ENCODE measurements at regions not wholly inside any gene's neighbourhood (a gene's known extent, or its start where the extent isn't known, plus 50 kb on each side); places are given as distances from the start of the nearest gene placed in this dataset.
A peak's percentile ranks its signal among the peaks of the same experiment; 100 is the strongest.
"Not testable (repeated sequence)": the region's sequence is repeated elsewhere in the genome, so short reads cannot be mapped to it uniquely, and the experiment has no call there.

DNA sequence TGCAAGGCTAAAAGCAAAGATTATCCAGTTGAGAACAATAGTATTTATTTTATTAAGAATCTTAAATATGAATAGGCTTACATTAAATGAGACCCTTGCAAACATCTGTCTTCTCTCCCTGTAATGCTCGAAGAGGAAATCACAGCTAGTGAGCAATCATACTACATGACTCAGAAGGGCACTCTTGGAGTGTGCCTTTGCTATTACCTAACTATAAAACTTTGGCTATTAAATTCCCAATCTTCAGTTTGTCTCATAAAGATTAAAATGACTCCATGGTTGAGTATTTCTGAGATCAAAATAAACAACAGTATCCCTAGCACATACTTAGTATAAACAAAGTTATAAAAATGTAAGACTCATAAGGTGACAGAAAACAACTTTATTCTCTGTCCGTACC is 296.9 kb downstream of the KCNJ3 start:
- no peaks in the 10 kb centered on the region for H3K4me1 ChIP-seq (ENCODE audit: control insufficient read depth, insufficient read depth, low read length)
- no peak for DNase-seq
- 80% methylated on average over 1 of the region's 2 CpGs for WGBS (ENCODE audit: insufficient coverage, low lambda C conversion rate)
- no peaks in the 10 kb centered on the region for H3K36me3 ChIP-seq (ENCODE audit: control insufficient read depth, insufficient read depth, low read length)
- no peak overlapping the region for H3K27ac ChIP-seq (ENCODE audit: low read length)
- no peaks in the 10 kb centered on the region for H3K9me3 ChIP-seq (ENCODE audit: control insufficient read depth, low read depth, low read length)
- H3K4me3 ChIP-seq (ENCODE audit: low read length) = no peak overlapping the region
- H3K27me3 ChIP-seq (ENCODE audit: control insufficient read depth, insufficient read depth, low read length) = no peaks in the 10 kb centered on the region

DNA sequence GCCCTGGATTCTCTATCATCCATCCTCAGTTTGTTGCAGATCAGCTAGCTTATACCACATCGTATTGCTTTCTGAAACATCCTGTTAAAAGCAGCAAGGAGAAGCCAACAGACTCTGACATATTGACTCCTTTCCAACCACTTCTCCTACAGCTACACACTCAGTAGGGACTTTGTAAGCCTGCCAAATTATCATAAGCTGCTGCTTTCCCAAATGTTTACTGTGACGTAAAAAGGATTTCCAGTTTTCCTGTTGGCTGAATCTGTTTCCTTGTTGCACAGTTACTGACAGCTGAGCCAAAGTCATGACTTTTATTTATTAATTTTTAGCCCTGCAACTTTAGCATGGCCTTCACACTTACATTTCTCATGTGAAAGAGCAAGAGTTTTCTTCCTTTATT is 294.3 kb downstream of the KCNJ3 start:
- 60% methylated on average over 1 of the region's 2 CpGs for WGBS (ENCODE audit: insufficient coverage, low lambda C conversion rate)
- Histone ChIP-seq H3K9me3 (ENCODE audit: control insufficient read depth, low read depth, low read length) (no peaks in the 10 kb centered on the region), H3K4me3 (ENCODE audit: low read length) (no peak overlapping the region), H3K4me1 (ENCODE audit: control insufficient read depth, insufficient read depth, low read length) (no peaks in the 10 kb centered on the region), H3K27ac (ENCODE audit: low read length) (no peak overlapping the region), H3K27me3 (ENCODE audit: control insufficient read depth, insufficient read depth, low read length) (no peaks in the 10 kb centered on the region), H3K36me3 (ENCODE audit: control insufficient read depth, insufficient read depth, low read length) (no peaks in the 10 kb centered on the region)
- DNase-seq = peak; percentile 1 to 31

DNA sequence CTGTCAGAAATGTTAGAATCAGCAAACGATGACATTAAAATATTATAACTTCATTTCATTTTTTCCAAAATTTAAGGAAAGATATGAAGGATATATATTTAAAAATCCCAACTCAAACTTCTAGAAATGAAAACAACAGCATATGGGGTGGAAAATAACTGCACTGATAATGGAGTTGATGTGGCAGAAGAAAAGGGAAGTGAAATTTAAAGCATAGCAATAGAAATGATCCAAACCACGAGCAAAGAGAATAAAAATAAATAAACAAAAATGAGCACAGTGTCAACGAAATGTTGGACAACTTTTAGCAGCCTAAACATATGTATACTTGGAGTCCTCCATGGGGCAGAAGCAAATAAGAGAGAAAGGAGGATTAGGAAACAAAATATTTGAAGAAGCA is 280.2 kb downstream of the KCNJ3 start:
- no peak overlapping the region for H3K4me3 ChIP-seq (ENCODE audit: low read length)
- no peaks in the 10 kb centered on the region for H3K4me1 ChIP-seq (ENCODE audit: control insufficient read depth, insufficient read depth, low read length)
- no peaks in the 10 kb centered on the region for H3K36me3 ChIP-seq (ENCODE audit: control insufficient read depth, insufficient read depth, low read length)
- H3K27me3 ChIP-seq (ENCODE audit: control insufficient read depth, insufficient read depth, low read length) = no peaks in the 10 kb centered on the region
- WGBS (ENCODE audit: insufficient coverage, low lambda C conversion rate) = 88% methylated on average over 3 of the region's 3 CpGs
- H3K9me3 ChIP-seq (ENCODE audit: control insufficient read depth, low read depth, low read length) = no peaks in the 10 kb centered on the region
- DNase-seq = no peak
- no peak overlapping the region for H3K27ac ChIP-seq (ENCODE audit: low read length)

DNA sequence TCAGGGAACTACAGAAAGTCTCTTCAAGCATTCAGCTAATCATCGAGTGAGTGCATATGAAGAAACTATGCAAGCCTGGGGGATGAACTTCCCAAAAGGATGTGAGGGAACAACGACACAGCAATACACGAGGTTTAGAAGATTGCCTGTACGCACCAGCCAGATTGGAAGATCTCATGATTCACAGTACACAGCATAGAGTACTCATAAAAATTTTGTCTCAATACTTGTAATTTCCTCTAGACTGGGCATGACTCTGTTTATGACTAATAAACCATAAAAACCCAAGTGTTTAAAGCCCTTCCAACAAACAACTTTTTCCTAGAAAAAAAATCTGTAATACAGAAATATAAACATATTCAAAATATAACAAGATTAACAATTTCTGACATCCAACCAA is 279.7 kb downstream of the KCNJ3 start:
- 100% methylated on average over 1 of the region's 4 CpGs for WGBS (ENCODE audit: insufficient coverage, low lambda C conversion rate)
- H3K9me3 ChIP-seq (ENCODE audit: control insufficient read depth, low read depth, low read length) = no peaks in the 10 kb centered on the region

DNA sequence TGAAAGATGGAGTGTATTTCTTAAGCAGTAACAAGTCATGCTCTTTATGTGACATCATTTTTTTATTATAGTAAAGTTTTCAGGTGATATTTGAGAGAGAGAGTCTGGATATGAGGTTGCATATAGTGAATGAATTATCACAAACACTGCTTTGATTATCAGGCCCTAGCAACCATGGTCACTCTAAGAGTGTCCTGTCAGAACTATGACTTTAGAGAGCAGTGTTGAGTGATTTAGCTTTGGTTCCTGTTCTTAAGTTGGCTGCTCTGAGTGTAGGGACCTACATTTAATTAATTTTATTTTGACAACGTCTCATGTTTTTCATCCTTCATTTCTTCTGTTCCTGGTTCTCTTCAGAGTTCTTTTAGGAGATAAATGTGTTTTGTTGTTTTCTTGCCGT is 275.5 kb downstream of the KCNJ3 start:
- no peak overlapping the region for H3K27ac ChIP-seq (ENCODE audit: low read length)
- WGBS (ENCODE audit: insufficient coverage, low lambda C conversion rate) = 76% methylated on average over 2 of the region's 2 CpGs
- DNase-seq = no peak

More for the DNA sequence above, 279.7 kb downstream of the KCNJ3 start:
- H3K4me3 ChIP-seq (ENCODE audit: low read length) = no peak overlapping the region
- H3K27ac ChIP-seq (ENCODE audit: low read length) = no peak overlapping the region
- no peak for DNase-seq
- H3K4me1 ChIP-seq (ENCODE audit: control insufficient read depth, insufficient read depth, low read length) = no peaks in the 10 kb centered on the region
- no peaks in the 10 kb centered on the region for H3K27me3 ChIP-seq (ENCODE audit: control insufficient read depth, insufficient read depth, low read length)
- no peaks in the 10 kb centered on the region for H3K36me3 ChIP-seq (ENCODE audit: control insufficient read depth, insufficient read depth, low read length)

DNA sequence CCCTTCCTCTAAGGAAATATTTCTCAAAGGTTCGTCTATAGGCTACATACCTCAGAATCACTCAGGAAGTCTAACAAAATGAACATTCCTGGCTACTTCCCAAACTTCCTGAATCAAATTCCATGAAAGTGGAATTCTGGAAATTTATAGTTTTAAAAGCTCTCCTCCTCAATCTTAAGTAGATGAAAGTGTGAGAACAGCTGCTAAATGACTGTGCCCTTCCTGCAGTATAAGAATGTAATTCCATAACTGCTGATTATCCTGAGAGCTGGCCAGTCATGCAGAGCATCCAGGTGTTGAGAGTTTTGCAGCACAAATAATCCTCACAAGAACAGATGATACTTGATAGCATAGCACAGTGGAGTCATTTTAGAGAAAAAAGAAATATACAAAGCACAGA is 265.0 kb downstream of the KCNJ3 start:
- no peak for DNase-seq
- no peaks in the 10 kb centered on the region for H3K4me1 ChIP-seq (ENCODE audit: control insufficient read depth, insufficient read depth, low read length)
- WGBS (ENCODE audit: insufficient coverage, low lambda C conversion rate) = no CpG with 5 or more reads among the region's 1 CpG

More for the DNA sequence above, 275.5 kb downstream of the KCNJ3 start:
- Histone ChIP-seq H3K36me3 (ENCODE audit: control insufficient read depth, insufficient read depth, low read length) (no peaks in the 10 kb centered on the region), H3K4me1 (ENCODE audit: control insufficient read depth, insufficient read depth, low read length) (no peaks in the 10 kb centered on the region), H3K4me3 (ENCODE audit: low read length) (no peak overlapping the region), H3K27me3 (ENCODE audit: control insufficient read depth, insufficient read depth, low read length) (no peaks in the 10 kb centered on the region), H3K9me3 (ENCODE audit: control insufficient read depth, low read depth, low read length) (no peaks in the 10 kb centered on the region)

DNA sequence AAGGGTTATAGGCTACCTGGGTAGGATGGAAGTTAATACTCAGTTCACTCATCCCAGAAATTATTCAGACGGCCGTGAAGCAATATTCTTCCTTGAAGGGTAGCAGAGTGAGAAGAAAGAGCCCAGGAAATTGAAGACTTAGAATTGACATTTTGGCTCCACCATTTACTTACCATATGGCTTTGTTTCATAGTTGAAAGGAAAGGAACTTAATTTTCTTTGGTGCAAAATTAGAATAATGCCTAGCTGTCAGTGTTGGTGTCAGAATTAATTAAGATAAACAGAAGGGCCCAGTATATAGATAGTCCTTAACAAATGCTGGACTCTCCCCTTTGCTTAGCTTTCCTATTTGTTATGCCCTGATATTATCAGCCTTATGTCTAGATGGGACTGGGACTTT is 263.2 kb downstream of the KCNJ3 start:
- WGBS (ENCODE audit: insufficient coverage, low lambda C conversion rate) = no CpG with 5 or more reads among the region's 2 CpGs
- no peaks in the 10 kb centered on the region for H3K4me1 ChIP-seq (ENCODE audit: control insufficient read depth, insufficient read depth, low read length)
- no peaks in the 10 kb centered on the region for H3K27me3 ChIP-seq (ENCODE audit: control insufficient read depth, insufficient read depth, low read length)
- no peaks in the 10 kb centered on the region for H3K36me3 ChIP-seq (ENCODE audit: control insufficient read depth, insufficient read depth, low read length)
- H3K9me3 ChIP-seq (ENCODE audit: control insufficient read depth, low read depth, low read length) = no peaks in the 10 kb centered on the region
- H3K27ac ChIP-seq (ENCODE audit: low read length) = no peak overlapping the region
- no peak for DNase-seq
- H3K4me3 ChIP-seq (ENCODE audit: low read length) = no peak overlapping the region

More for the DNA sequence above, 265.0 kb downstream of the KCNJ3 start:
- no peak overlapping the region for H3K27ac ChIP-seq (ENCODE audit: low read length)
- H3K36me3 ChIP-seq (ENCODE audit: control insufficient read depth, insufficient read depth, low read length) = no peaks in the 10 kb centered on the region
- no peaks in the 10 kb centered on the region for H3K27me3 ChIP-seq (ENCODE audit: control insufficient read depth, insufficient read depth, low read length)
- no peaks in the 10 kb centered on the region for H3K9me3 ChIP-seq (ENCODE audit: control insufficient read depth, low read depth, low read length)
- H3K4me3 ChIP-seq (ENCODE audit: low read length) = no peak overlapping the region

DNA sequence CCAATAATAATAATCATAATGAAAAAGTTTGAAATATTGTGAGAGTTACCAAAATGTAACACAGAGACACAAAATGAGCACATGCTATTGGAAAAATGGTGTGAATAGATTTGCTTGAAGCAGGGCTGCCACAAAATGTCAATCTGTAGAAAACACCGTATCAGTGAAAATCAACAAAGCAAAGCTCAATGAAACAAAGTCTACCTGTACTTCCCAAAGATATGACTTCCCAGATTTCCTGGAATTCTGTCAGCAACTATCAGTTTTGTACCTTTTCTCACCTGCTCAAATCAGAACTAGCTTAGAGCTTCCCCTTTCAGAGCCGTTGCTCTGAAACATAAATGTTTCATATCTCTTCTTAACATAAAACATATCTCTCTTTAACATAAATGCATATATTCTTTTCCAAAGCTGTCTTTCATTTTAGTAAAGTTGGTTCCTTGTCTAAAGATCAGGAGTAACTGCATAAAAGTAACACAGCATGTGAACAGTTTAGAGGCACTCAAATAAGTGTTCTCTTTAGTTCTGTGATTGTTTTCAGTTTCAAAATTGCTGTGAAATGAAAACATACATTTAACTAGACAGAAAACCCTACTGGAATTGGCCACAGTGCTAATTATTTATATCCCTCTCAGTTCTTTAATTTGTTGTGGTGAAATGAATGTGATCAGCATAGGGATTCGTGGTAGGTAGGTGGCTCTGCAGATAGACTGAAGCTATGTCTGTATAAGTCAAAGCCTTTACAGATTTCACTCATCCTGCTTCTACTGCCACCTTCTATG is 262.5 kb downstream of the KCNJ3 start:
- H3K4me3 ChIP-seq (ENCODE audit: low read length) = no peak overlapping the region
- no peaks in the 10 kb centered on the region for H3K27me3 ChIP-seq (ENCODE audit: control insufficient read depth, insufficient read depth, low read length)
- H3K4me1 ChIP-seq (ENCODE audit: control insufficient read depth, insufficient read depth, low read length) = no peaks in the 10 kb centered on the region
- no peak overlapping the region for H3K27ac ChIP-seq (ENCODE audit: low read length)
- H3K9me3 ChIP-seq (ENCODE audit: control insufficient read depth, low read depth, low read length) = no peaks in the 10 kb centered on the region
- 65% methylated on average over 2 of the region's 3 CpGs for WGBS (ENCODE audit: insufficient coverage, low lambda C conversion rate)
- no peak for DNase-seq
- H3K36me3 ChIP-seq (ENCODE audit: control insufficient read depth, insufficient read depth, low read length) = no peaks in the 10 kb centered on the region

DNA sequence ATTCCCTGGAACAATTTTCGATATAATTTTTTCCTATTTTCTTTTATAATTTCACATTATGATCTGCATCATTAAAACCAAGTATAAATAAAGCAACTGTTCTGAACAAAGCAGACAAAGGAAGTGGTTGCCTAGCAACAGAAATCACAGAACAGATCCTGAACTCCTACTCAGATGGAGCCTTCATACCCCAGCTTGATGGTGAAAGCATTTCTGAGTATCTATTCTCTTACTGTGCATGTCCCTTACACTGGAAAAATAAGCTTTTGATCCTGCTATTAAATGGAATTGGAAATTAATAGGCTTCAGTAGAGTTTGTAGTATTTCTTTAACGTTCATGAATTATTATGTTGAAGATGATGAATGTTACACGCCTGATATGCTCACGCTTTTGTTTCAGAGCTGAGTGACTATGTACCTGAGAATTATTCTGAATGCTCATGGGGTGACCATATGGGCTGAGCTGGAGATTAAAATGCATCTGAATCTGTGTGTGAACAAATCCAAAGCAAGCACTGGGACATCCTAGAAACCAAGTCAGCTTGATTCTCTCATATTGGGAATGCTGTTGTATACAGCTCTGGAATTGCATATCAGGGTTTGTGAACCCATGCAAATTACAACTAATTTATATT is 254.0 kb downstream of the KCNJ3 start:
- no peak for DNase-seq
- no peaks in the 10 kb centered on the region for H3K9me3 ChIP-seq (ENCODE audit: control insufficient read depth, low read depth, low read length)
- H3K4me1 ChIP-seq (ENCODE audit: control insufficient read depth, insufficient read depth, low read length) = no peaks in the 10 kb centered on the region
- H3K27me3 ChIP-seq (ENCODE audit: control insufficient read depth, insufficient read depth, low read length) = no peaks in the 10 kb centered on the region
- no peaks in the 10 kb centered on the region for H3K36me3 ChIP-seq (ENCODE audit: control insufficient read depth, insufficient read depth, low read length)
- no peak overlapping the region for H3K27ac ChIP-seq (ENCODE audit: low read length)
- WGBS (ENCODE audit: insufficient coverage, low lambda C conversion rate) = 0% methylated on average over 1 of the region's 4 CpGs
- no peak overlapping the region for H3K4me3 ChIP-seq (ENCODE audit: low read length)

DNA sequence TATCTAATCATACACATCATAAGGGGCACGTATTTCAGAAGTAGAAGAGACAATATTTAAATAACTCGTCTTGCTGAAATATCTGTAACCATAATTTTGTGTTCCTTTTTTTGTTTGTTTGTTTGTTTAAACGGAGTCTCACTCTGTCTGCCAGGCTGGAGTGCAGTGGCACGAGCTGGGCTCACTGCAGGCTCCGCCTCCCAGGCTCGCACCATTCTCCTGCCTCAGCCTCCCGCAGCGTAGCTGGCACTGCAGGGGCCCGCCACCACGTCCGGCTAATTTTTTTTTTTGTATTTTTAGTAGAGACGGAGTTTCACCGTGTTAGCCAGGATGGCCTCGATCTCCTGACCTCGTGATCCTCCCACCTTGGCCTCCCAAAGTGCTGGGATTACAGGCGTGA is 248.9 kb downstream of the KCNJ3 start:
- H3K4me3 ChIP-seq (ENCODE audit: low read length); H3K27me3 ChIP-seq (ENCODE audit: control insufficient read depth, insufficient read depth, low read length); H3K27ac ChIP-seq (ENCODE audit: low read length); DNase-seq; H3K9me3 ChIP-seq (ENCODE audit: control insufficient read depth, low read depth, low read length); H3K4me1 ChIP-seq (ENCODE audit: control insufficient read depth, insufficient read depth, low read length); H3K36me3 ChIP-seq (ENCODE audit: control insufficient read depth, insufficient read depth, low read length): not testable (repeated sequence)
- WGBS (ENCODE audit: insufficient coverage, low lambda C conversion rate) = 93% methylated on average over 3 of the region's 16 CpGs

DNA sequence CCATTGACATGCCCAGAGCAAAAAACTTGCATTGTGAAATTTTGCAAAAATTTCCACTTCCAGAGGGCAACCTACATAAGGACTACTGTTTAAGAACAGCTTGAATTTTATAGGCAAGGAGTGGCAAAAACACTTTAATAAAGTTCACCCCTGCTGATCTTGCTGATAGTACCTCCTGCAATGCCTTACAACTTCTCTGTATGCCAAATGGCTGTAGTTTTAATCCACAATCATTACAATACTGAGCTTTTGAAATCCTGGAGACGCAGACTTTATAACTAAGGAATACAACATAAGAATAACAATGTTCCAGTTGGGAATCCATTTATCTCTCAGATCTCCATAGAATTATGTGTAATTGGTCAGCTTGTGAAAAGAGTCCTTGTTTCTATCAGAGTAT is 247.5 kb downstream of the KCNJ3 start:
- no peak overlapping the region for H3K4me3 ChIP-seq (ENCODE audit: low read length)
- H3K36me3 ChIP-seq (ENCODE audit: control insufficient read depth, insufficient read depth, low read length) = no peaks in the 10 kb centered on the region
- no peaks in the 10 kb centered on the region for H3K4me1 ChIP-seq (ENCODE audit: control insufficient read depth, insufficient read depth, low read length)
- 100% methylated on average over 1 of the region's 1 CpG for WGBS (ENCODE audit: insufficient coverage, low lambda C conversion rate)
- H3K9me3 ChIP-seq (ENCODE audit: control insufficient read depth, low read depth, low read length) = no peaks in the 10 kb centered on the region
- H3K27ac ChIP-seq (ENCODE audit: low read length) = no peak overlapping the region
- H3K27me3 ChIP-seq (ENCODE audit: control insufficient read depth, insufficient read depth, low read length) = no peaks in the 10 kb centered on the region
- no peak for DNase-seq
